ENCODE measurements at regions not wholly inside any gene's neighbourhood (a gene's known extent, or its start where the extent isn't known, plus 50 kb on each side); places are given as distances from the start of the nearest gene placed in this dataset.

GRCh38 chr14:105636935-105637334, 110.6 kb downstream of the TMEM121 start:
- TF ChIP-seq CTCF (IDR thresholded peaks at IDR 0.05) (no peak), POLR2A (IDR thresholded peaks at IDR 0.05) (no peak)

Data from body of pancreas (tissue), 4 donors.